HEK293 (cell line): ENCODE measurements at regions not wholly inside any gene's neighbourhood (a gene's known extent, or its start where the extent isn't known, plus 50 kb on each side); places are given as distances from the start of the nearest gene placed in this dataset.
A peak's percentile ranks its signal among the peaks of the same experiment; 100 is the strongest.

Experiments used
- CTCF ChIA-PET: fragments of 350-600 bp; formaldehyde crosslinking; extraction: SDS; loops from one replicate; lab custom pipeline; 2021; ENCODE audit warnings: antibody characterized with exemption; lab: Yijun Ruan, JAX
- POLR2A ChIA-PET: fragments of 300-600 bp; formaldehyde crosslinking; extraction: SDS; loops from one replicate; lab custom pipeline; 2020; ENCODE audit warnings: antibody characterized with exemption, inconsistent platforms; lab: Yijun Ruan, JAX
- H3K27ac ChIP-seq: fragments of 200-500 bp; sonication (Bioruptor generic); 2 replicates; pipeline ENCODE4 v1.5.1; 2014; ENCODE audit warnings: low read depth, low read length, control low read depth, inconsistent platforms; ENCODE audit errors: extremely low read depth
- H3K36me3 ChIP-seq, 2 experiments: fragments of 200-500 bp in 1 of 2; sonication (Bioruptor generic) in 1 of 2; 1 replicate in 1 of 2; 2 replicates in 1 of 2; pipeline ENCODE4 v1.5.1; 2014 to 2017; ENCODE audit warnings: inconsistent platforms in 2 of 2, low read length in 2 of 2; ENCODE audit not compliant: control insufficient read depth in 2 of 2, insufficient read depth in 1 of 2
- H3K4me1 ChIP-seq: fragments of 200-500 bp; sonication (Bioruptor generic); 2 replicates; pipeline ENCODE4 v1.5.1; 2014; ENCODE audit warnings: mild to moderate bottlenecking, low read length, inconsistent platforms; ENCODE audit not compliant: control insufficient read depth, insufficient read depth
- H3K4me3 ChIP-seq: 2 replicates; pipeline ENCODE4 v1.5.1; 2011; ENCODE audit warnings: low read depth, mild to moderate bottlenecking, control low read depth, low read length, moderate library complexity
- H3K9me3 ChIP-seq: fragments of 200-500 bp; sonication (Bioruptor generic); 2 replicates; pipeline ENCODE4 v1.5.1; 2014; ENCODE audit warnings: low read depth, low read length, inconsistent platforms; ENCODE audit not compliant: control insufficient read depth, insufficient read depth
- FEZF1 ChIP-seq: fragments of 450-650 bp; formaldehyde crosslinking; IDR thresholded peaks from 2 replicates; pipeline ENCODE4 v1.5.1; 2016; ENCODE audit warnings: missing biosample characterization, missing genetic modification characterization
- GLI2 ChIP-seq: fragments of 450-650 bp; formaldehyde crosslinking; IDR thresholded peaks from 2 replicates; pipeline ENCODE4; 2017; ENCODE audit warnings: missing biosample characterization, missing genetic modification characterization, low read depth, borderline replicate concordance
- HOXC10 ChIP-seq: sonication (generic); formaldehyde crosslinking; IDR thresholded peaks from 2 replicates; pipeline ENCODE4 v1.8.1; 2023; ENCODE audit warnings: mild to moderate bottlenecking, missing genetic modification reagents
- KLF9 ChIP-seq: fragments of 450-650 bp; formaldehyde crosslinking; IDR thresholded peaks from 2 replicates; pipeline ENCODE4 v1.5.1; 2016; ENCODE audit warnings: missing biosample characterization, missing genetic modification characterization, low read depth
- SCRT1 ChIP-seq: fragments of 450-650 bp; formaldehyde crosslinking; IDR thresholded peaks from 2 replicates; pipeline ENCODE4 v1.5.1; 2016; ENCODE audit warnings: missing biosample characterization, missing genetic modification characterization, borderline replicate concordance
- TCF7L2 ChIP-seq: IDR thresholded peaks from 2 replicates; pipeline ENCODE4 v1.6.1; 2011; ENCODE audit warnings: low read depth, mild to moderate bottlenecking, inconsistent platforms, low read length, moderate library complexity, borderline replicate concordance
- TRIM28 ChIP-seq: IDR thresholded peaks from 2 replicates; pipeline ENCODE4 v1.6.1; 2011; ENCODE audit warnings: low read length, control low read depth, borderline replicate concordance
- ZBTB8A ChIP-seq: fragments of 450-650 bp; formaldehyde crosslinking; IDR thresholded peaks from 2 replicates; pipeline ENCODE4 v1.5.1; 2016; ENCODE audit warnings: missing biosample characterization, missing genetic modification characterization
- ZNF10 ChIP-seq: fragments of 450-650 bp; formaldehyde crosslinking; IDR thresholded peaks from 2 replicates; pipeline ENCODE4 v1.5.1; 2017; ENCODE audit warnings: missing biosample characterization, missing genetic modification characterization
- ZNF2 ChIP-seq: fragments of 450-650 bp; formaldehyde crosslinking; IDR thresholded peaks from 2 replicates; pipeline ENCODE4 v1.5.1; 2016; ENCODE audit warnings: missing biosample characterization, missing genetic modification characterization
- ZNF239 ChIP-seq: fragments of 450-650 bp; formaldehyde crosslinking; IDR thresholded peaks from 2 replicates; pipeline ENCODE4 v1.5.1; 2016; ENCODE audit warnings: missing biosample characterization, missing genetic modification characterization
- ZNF350 ChIP-seq: fragments of 450-650 bp; formaldehyde crosslinking; IDR thresholded peaks from 2 replicates; pipeline ENCODE4 v1.5.0; 2017; ENCODE audit warnings: missing biosample characterization, mild to moderate bottlenecking, missing genetic modification characterization
- ZNF596 ChIP-seq: fragments of 450-650 bp; IDR thresholded peaks from 2 replicates; pipeline ENCODE4 v1.5.0; 2018; ENCODE audit warnings: missing biosample characterization, mild to moderate bottlenecking, missing genetic modification characterization, moderate library complexity
- ZNF610 ChIP-seq: fragments of 450-650 bp; formaldehyde crosslinking; IDR thresholded peaks from 2 replicates; pipeline ENCODE4 v1.5.1; 2016; ENCODE audit warnings: missing biosample characterization, missing genetic modification characterization, borderline replicate concordance
- ZNF660 ChIP-seq: fragments of 450-650 bp; IDR thresholded peaks from 2 replicates; pipeline ENCODE4 v1.5.1; 2018; ENCODE audit warnings: missing biosample characterization, mild to moderate bottlenecking, missing genetic modification characterization
- ZNF664 ChIP-seq: fragments of 450-650 bp; formaldehyde crosslinking; IDR thresholded peaks from 2 replicates; pipeline ENCODE4 v1.5.1; 2016; ENCODE audit warnings: missing biosample characterization, missing genetic modification characterization
- ZNF670 ChIP-seq: fragments of 450-650 bp; formaldehyde crosslinking; IDR thresholded peaks from 2 replicates; pipeline ENCODE4 v1.5.1; 2016; ENCODE audit warnings: missing biosample characterization, missing genetic modification characterization, low read depth
- ZNF843 ChIP-seq: fragments of 450-650 bp; formaldehyde crosslinking; IDR thresholded peaks from 2 replicates; pipeline ENCODE4 v1.5.1; 2016; ENCODE audit warnings: missing biosample characterization, missing genetic modification characterization
- TF ChIP-seq, protein P1 (sequence below): fragments of 450-650 bp; formaldehyde crosslinking; IDR thresholded peaks from 2 replicates; pipeline ENCODE4 v1.5.1; 2016; ENCODE audit warnings: missing biosample characterization, missing genetic modification characterization
- TF ChIP-seq, protein P2 (sequence below): fragments of 450-650 bp; formaldehyde crosslinking; IDR thresholded peaks from 2 replicates; pipeline ENCODE4 v1.5.1; 2016; ENCODE audit warnings: missing biosample characterization, missing genetic modification characterization
- TF ChIP-seq, protein P3 (sequence below): fragments of 450-650 bp; formaldehyde crosslinking; IDR thresholded peaks from 2 replicates; pipeline ENCODE4 v1.5.1; 2016; ENCODE audit warnings: missing biosample characterization, missing genetic modification characterization, borderline replicate concordance
- TF ChIP-seq, protein P4 (sequence below): fragments of 450-650 bp; formaldehyde crosslinking; IDR thresholded peaks from 2 replicates; pipeline ENCODE4; 2016; ENCODE audit warnings: missing biosample characterization, missing genetic modification characterization
- TF ChIP-seq, protein P5 (sequence below): fragments of 450-650 bp; formaldehyde crosslinking; IDR thresholded peaks from 2 replicates; pipeline ENCODE4 v1.5.1; 2017; ENCODE audit warnings: missing biosample characterization, missing genetic modification characterization

DNA sequence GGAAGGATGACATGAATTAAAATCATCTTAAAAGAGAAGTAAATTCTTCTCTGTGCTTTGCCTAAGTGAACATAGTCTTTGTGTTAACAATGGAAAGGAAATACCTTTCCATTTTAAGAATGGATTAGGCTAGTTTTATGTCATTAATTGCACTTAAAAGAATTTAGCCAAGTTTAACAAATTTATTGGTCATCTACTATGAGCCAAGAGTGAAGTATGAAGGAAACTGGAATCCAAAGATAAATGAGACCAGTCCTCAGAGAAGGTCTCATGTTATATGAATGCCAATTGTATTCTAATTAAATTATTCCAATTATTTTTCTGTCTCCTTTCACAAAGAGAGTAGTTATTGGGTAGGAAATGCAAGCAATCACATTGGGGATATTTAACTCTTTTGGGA lies 741.3 kb upstream of the SOX9 start (continued):
- TF ChIP-seq, protein P1, sequence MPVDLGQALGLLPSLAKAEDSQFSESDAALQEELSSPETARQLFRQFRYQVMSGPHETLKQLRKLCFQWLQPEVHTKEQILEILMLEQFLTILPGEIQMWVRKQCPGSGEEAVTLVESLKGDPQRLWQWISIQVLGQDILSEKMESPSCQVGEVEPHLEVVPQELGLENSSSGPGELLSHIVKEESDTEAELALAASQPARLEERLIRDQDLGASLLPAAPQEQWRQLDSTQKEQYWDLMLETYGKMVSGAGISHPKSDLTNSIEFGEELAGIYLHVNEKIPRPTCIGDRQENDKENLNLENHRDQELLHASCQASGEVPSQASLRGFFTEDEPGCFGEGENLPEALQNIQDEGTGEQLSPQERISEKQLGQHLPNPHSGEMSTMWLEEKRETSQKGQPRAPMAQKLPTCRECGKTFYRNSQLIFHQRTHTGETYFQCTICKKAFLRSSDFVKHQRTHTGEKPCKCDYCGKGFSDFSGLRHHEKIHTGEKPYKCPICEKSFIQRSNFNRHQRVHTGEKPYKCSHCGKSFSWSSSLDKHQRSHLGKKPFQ, result no peak
- TF ChIP-seq ZNF664 (tag by site-specific recombination), result peak; percentile 31; the same call in 1 of the 2 replicates
- TF ChIP-seq, protein P2, sequence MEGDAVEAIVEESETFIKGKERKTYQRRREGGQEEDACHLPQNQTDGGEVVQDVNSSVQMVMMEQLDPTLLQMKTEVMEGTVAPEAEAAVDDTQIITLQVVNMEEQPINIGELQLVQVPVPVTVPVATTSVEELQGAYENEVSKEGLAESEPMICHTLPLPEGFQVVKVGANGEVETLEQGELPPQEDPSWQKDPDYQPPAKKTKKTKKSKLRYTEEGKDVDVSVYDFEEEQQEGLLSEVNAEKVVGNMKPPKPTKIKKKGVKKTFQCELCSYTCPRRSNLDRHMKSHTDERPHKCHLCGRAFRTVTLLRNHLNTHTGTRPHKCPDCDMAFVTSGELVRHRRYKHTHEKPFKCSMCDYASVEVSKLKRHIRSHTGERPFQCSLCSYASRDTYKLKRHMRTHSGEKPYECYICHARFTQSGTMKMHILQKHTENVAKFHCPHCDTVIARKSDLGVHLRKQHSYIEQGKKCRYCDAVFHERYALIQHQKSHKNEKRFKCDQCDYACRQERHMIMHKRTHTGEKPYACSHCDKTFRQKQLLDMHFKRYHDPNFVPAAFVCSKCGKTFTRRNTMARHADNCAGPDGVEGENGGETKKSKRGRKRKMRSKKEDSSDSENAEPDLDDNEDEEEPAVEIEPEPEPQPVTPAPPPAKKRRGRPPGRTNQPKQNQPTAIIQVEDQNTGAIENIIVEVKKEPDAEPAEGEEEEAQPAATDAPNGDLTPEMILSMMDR (tag by site-specific recombination), result no peak
- TF ChIP-seq, all 188 proteins: peak for 1

DNA sequence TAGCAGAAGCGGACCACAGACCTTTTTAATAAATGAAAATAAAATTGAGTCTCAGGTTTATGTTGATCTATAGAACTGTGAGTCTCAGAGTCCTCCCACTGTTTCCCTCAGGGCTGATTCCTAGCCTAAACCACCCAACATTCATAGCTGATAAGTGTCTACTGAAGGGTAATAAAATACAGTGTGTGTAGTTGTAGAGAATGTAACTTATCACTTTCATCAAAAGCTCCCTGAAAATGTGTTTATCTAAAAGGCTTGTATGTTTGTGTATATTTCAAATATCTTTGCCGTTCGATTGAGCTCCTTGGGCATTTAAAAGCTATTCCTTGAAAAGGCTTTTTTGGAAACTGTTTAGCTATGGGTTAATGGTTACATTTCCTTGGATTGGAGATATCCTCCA lies 740.3 kb upstream of the SOX9 start:
- H3K36me3 ChIP-seq, result no peaks in the 10 kb centered on the region
- no peak overlapping the region for H3K27ac ChIP-seq
- H3K9me3 ChIP-seq, result no peaks in the 10 kb centered on the region
- no peak overlapping the region for H3K4me3 ChIP-seq
- ChIA-PET POLR2A (interaction anchor here (1.8 kb wide), 1 partner anchor 741 kb away, joined by 7 read pairs; the partner anchor contains the start of gene SOX9), CTCF (interaction anchor here (0.6 to 0.9 kb wide), 5 partner anchors 24 to 805 kb away, joined by 3 to 5 read pairs (median 3); no protein-coding TSS in a partner anchor)
- peaks cover 18% of the 10 kb centered on the region for H3K4me1 ChIP-seq
- TF ChIP-seq ZNF2 (tag by site-specific recombination), result no peak
- no peak for TF ChIP-seq ZNF596 (tag by site-specific recombination)
- no peak for TF ChIP-seq HOXC10
- TF ChIP-seq SCRT1 (tag by site-specific recombination), result no peak
- peak; percentile 87 for TF ChIP-seq FEZF1 (tag by site-specific recombination)
- TF ChIP-seq KLF9, result no peak
- peak; percentile 67; the same call in 1 of the 2 replicates for TF ChIP-seq ZNF843 (tag by site-specific recombination)
- peak; percentile 31; the same call in 1 of the 2 replicates for TF ChIP-seq ZBTB8A (tag by site-specific recombination)
- TF ChIP-seq, protein P1, result 0 out of 2 replicates have a peak, but pooled peaks have one; percentile 25
- no peak for TF ChIP-seq GLI2 (tag by site-specific recombination)
- no peak for TF ChIP-seq ZNF350 (tag by site-specific recombination)
- TF ChIP-seq, protein P3, sequence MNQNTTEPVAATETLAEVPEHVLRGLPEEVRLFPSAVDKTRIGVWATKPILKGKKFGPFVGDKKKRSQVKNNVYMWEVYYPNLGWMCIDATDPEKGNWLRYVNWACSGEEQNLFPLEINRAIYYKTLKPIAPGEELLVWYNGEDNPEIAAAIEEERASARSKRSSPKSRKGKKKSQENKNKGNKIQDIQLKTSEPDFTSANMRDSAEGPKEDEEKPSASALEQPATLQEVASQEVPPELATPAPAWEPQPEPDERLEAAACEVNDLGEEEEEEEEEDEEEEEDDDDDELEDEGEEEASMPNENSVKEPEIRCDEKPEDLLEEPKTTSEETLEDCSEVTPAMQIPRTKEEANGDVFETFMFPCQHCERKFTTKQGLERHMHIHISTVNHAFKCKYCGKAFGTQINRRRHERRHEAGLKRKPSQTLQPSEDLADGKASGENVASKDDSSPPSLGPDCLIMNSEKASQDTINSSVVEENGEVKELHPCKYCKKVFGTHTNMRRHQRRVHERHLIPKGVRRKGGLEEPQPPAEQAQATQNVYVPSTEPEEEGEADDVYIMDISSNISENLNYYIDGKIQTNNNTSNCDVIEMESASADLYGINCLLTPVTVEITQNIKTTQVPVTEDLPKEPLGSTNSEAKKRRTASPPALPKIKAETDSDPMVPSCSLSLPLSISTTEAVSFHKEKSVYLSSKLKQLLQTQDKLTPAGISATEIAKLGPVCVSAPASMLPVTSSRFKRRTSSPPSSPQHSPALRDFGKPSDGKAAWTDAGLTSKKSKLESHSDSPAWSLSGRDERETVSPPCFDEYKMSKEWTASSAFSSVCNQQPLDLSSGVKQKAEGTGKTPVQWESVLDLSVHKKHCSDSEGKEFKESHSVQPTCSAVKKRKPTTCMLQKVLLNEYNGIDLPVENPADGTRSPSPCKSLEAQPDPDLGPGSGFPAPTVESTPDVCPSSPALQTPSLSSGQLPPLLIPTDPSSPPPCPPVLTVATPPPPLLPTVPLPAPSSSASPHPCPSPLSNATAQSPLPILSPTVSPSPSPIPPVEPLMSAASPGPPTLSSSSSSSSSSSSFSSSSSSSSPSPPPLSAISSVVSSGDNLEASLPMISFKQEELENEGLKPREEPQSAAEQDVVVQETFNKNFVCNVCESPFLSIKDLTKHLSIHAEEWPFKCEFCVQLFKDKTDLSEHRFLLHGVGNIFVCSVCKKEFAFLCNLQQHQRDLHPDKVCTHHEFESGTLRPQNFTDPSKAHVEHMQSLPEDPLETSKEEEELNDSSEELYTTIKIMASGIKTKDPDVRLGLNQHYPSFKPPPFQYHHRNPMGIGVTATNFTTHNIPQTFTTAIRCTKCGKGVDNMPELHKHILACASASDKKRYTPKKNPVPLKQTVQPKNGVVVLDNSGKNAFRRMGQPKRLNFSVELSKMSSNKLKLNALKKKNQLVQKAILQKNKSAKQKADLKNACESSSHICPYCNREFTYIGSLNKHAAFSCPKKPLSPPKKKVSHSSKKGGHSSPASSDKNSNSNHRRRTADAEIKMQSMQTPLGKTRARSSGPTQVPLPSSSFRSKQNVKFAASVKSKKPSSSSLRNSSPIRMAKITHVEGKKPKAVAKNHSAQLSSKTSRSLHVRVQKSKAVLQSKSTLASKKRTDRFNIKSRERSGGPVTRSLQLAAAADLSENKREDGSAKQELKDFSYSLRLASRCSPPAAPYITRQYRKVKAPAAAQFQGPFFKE (tag by site-specific recombination), result no peak
- no peak for TF ChIP-seq ZNF610 (tag by site-specific recombination)
- no peak for TF ChIP-seq ZNF660 (tag by site-specific recombination)
- TF ChIP-seq ZNF670 (tag by site-specific recombination), result no peak
- TF ChIP-seq ZNF239 (tag by site-specific recombination), result no peak
- peak; percentile 92 for TF ChIP-seq TCF7L2
- peak; percentile 71; the same call in 1 of the 2 replicates for TF ChIP-seq TRIM28
- TF ChIP-seq, protein P4, sequence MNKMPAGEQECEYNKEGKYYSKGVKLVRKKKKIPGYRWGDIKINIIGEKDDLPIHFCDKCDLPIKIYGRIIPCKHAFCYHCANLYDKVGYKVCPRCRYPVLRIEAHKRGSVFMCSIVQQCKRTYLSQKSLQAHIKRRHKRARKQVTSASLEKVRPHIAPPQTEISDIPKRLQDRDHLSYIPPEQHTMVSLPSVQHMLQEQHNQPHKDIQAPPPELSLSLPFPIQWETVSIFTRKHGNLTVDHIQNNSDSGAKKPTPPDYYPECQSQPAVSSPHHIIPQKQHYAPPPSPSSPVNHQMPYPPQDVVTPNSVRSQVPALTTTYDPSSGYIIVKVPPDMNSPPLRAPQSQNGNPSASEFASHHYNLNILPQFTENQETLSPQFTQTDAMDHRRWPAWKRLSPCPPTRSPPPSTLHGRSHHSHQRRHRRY (tag by site-specific recombination), result no peak
- TF ChIP-seq ZNF10, result no peak
- TF ChIP-seq, protein P5, sequence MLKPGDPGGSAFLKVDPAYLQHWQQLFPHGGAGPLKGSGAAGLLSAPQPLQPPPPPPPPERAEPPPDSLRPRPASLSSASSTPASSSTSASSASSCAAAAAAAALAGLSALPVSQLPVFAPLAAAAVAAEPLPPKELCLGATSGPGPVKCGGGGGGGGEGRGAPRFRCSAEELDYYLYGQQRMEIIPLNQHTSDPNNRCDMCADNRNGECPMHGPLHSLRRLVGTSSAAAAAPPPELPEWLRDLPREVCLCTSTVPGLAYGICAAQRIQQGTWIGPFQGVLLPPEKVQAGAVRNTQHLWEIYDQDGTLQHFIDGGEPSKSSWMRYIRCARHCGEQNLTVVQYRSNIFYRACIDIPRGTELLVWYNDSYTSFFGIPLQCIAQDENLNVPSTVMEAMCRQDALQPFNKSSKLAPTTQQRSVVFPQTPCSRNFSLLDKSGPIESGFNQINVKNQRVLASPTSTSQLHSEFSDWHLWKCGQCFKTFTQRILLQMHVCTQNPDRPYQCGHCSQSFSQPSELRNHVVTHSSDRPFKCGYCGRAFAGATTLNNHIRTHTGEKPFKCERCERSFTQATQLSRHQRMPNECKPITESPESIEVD (tag by site-specific recombination), result peak; percentile 37; the same call in 1 of the 2 replicates
